ENCODE measurements at regions not wholly inside any gene's neighbourhood (a gene's known extent, or its start where the extent isn't known, plus 50 kb on each side); places are given as distances from the start of the nearest gene placed in this dataset.

- Histone ChIP-seq H3K4me1 (no peaks in the 10 kb centered on the region), H3K27me3 (no peaks in the 10 kb centered on the region), H3K36me3 (no peaks in the 10 kb centered on the region), H3K4me3 (no peak overlapping the region), H3K27ac (no peak overlapping the region), H3K9me3 (no peaks in the 10 kb centered on the region)
- TF ChIP-seq POLR2A (IDR thresholded peaks at IDR 0.05), result no peak
- TF ChIP-seq, protein P1, sequence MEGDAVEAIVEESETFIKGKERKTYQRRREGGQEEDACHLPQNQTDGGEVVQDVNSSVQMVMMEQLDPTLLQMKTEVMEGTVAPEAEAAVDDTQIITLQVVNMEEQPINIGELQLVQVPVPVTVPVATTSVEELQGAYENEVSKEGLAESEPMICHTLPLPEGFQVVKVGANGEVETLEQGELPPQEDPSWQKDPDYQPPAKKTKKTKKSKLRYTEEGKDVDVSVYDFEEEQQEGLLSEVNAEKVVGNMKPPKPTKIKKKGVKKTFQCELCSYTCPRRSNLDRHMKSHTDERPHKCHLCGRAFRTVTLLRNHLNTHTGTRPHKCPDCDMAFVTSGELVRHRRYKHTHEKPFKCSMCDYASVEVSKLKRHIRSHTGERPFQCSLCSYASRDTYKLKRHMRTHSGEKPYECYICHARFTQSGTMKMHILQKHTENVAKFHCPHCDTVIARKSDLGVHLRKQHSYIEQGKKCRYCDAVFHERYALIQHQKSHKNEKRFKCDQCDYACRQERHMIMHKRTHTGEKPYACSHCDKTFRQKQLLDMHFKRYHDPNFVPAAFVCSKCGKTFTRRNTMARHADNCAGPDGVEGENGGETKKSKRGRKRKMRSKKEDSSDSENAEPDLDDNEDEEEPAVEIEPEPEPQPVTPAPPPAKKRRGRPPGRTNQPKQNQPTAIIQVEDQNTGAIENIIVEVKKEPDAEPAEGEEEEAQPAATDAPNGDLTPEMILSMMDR (IDR thresholded peaks at IDR 0.05), result no peak
- TF ChIP-seq EP300 (IDR thresholded peaks at IDR 0.05), result no peak
- no peak for DNase-seq (ENCODE audit: low spot score in 2 of 2)
- WGBS, 2 donors, result 94 to 95% methylated on average over 4 of the region's 4 CpGs
Measured at GRCh38 chr2:121130301-121130850, 154.6 kb downstream of the TFCP2L1 start.

GRCh38 chr2:121131375-121131774 is 153.6 kb downstream of the TFCP2L1 start:
- Histone ChIP-seq H3K27ac (no peak overlapping the region), H3K4me1 (no peaks in the 10 kb centered on the region), H3K27me3 (no peaks in the 10 kb centered on the region), H3K9me3 (no peaks in the 10 kb centered on the region), H3K36me3 (no peaks in the 10 kb centered on the region), H3K4me3 (no peak overlapping the region)
- no peak for DNase-seq (ENCODE audit: low spot score in 2 of 2)
- TF ChIP-seq POLR2A (IDR thresholded peaks at IDR 0.05), result no peak
- TF ChIP-seq, protein P1 (IDR thresholded peaks at IDR 0.05), result no peak
- no peak for TF ChIP-seq EP300 (IDR thresholded peaks at IDR 0.05)
- WGBS, 2 donors, result 82 to 84% methylated on average over 9 of the region's 9 CpGs

DNA sequence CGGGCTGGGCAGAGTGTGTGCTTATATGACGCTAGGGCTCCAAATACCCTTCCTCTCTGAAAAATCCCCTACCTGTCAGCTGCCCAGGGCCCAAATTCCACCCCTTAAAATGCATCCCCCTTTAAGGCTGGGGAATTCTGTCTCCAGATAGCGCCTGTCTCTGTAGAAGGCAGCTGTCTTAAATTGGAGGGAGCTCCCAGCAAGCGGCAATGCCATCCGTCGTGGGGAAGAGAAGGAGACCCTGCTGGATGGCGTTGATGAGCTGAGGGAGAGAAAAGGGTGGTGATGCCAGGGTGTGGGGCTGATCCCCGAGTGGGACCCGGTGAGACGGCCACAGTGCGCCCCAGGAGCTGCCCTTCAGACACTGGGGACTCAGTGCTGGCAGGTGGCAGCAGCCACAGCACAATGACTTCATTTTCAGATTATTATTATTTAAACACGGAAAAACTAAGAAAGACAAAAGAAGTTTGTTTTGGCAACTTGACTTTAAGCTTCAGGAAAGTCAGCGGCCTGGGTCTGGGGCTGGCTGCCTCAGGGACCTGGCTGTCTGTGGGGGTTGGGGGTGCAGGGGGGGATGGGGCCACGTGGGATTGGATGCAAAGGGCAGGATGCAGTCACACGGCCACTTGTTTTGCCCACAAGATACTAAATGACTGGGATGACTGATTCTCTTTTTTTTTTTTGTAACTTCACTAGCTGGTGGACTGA is 152.8 kb downstream of the TFCP2L1 start:
- no peaks in the 10 kb centered on the region for H3K36me3 ChIP-seq
- no peak overlapping the region for H3K27ac ChIP-seq
- H3K4me3 ChIP-seq, result no peak overlapping the region
- no peak for TF ChIP-seq EP300 (IDR thresholded peaks at IDR 0.05)
- TF ChIP-seq, protein P1 (IDR thresholded peaks at IDR 0.05), result no peak
- no peak for TF ChIP-seq POLR2A (IDR thresholded peaks at IDR 0.05)
- no peak for DNase-seq (ENCODE audit: low spot score in 2 of 2)
- no peaks in the 10 kb centered on the region for H3K27me3 ChIP-seq
- no peaks in the 10 kb centered on the region for H3K4me1 ChIP-seq
- peaks cover 0 to 2% (median 0%) of the 10 kb centered on the region in 4 donors for H3K9me3 ChIP-seq
- WGBS, 2 donors, result 48 to 56% methylated on average over 15 of the region's 15 CpGs

GRCh38 chr2:121132762-121133107 is 152.3 kb downstream of the TFCP2L1 start:
- no peak overlapping the region for H3K4me3 ChIP-seq
- WGBS, 2 donors, result 37 to 43% methylated on average over 6 of the region's 6 CpGs
- H3K9me3 ChIP-seq, result peaks cover 0 to 2% (median 0%) of the 10 kb centered on the region in 4 donors
- H3K27ac ChIP-seq, result no peak overlapping the region
- no peaks in the 10 kb centered on the region for H3K4me1 ChIP-seq
- no peaks in the 10 kb centered on the region for H3K36me3 ChIP-seq
- DNase-seq (ENCODE audit: low spot score in 2 of 2), result no peak
- no peak for TF ChIP-seq EP300 (IDR thresholded peaks at IDR 0.05)
- TF ChIP-seq, protein P1 (IDR thresholded peaks at IDR 0.05), result no peak
- no peak for TF ChIP-seq POLR2A (IDR thresholded peaks at IDR 0.05)
- no peaks in the 10 kb centered on the region for H3K27me3 ChIP-seq

- H3K4me1 ChIP-seq, result no peaks in the 10 kb centered on the region
- H3K27ac ChIP-seq, result no peak overlapping the region
- no peaks in the 10 kb centered on the region for H3K36me3 ChIP-seq
- TF ChIP-seq EP300 (IDR thresholded peaks at IDR 0.05), result no peak
- no peak for TF ChIP-seq POLR2A (IDR thresholded peaks at IDR 0.05)
- TF ChIP-seq, protein P1 (IDR thresholded peaks at IDR 0.05), result no peak
- H3K9me3 ChIP-seq, result peaks cover 0 to 2% (median 0%) of the 10 kb centered on the region in 4 donors
- no peak overlapping the region for H3K4me3 ChIP-seq
- no peak for DNase-seq (ENCODE audit: low spot score in 2 of 2)
- WGBS, 2 donors, result 84 to 88% methylated on average over 10 to 12 of the region's 13 CpGs
- no peaks in the 10 kb centered on the region for H3K27me3 ChIP-seq
Measured at GRCh38 chr2:121133551-121134319, 151.3 kb downstream of the TFCP2L1 start.
